H9 (cell line): ENCODE measurements at regions not wholly inside any gene's neighbourhood (a gene's known extent, or its start where the extent isn't known, plus 50 kb on each side); places are given as distances from the start of the nearest gene placed in this dataset.

Source experiments
- DNase-seq: peaks from one replicate; pipeline ENCODE4 v3.0.0-alpha.2; 2017
- H2AFZ ChIP-seq: one replicate; pipeline ENCODE4 v1.6.1; 2013; ENCODE audit warnings: mild to moderate bottlenecking, low read length, control low read depth, moderate library complexity
- H2AK5ac ChIP-seq: 2 replicates; pipeline ENCODE4 v1.6.1; 2013; ENCODE audit warnings: low read length, control low read depth, mixed read lengths; ENCODE audit not compliant: insufficient read length
- H2BK120ac ChIP-seq: one replicate; pipeline ENCODE4 v1.6.1; 2013; ENCODE audit warnings: low read depth, mild to moderate bottlenecking, low read length, control low read depth, inconsistent platforms; ENCODE audit not compliant: poor library complexity, severe bottlenecking
- H2BK12ac ChIP-seq: 2 replicates; pipeline ENCODE4 v1.6.1; 2013; ENCODE audit warnings: low read length, control low read depth, mixed read lengths, low read depth; ENCODE audit not compliant: insufficient read length
- H2BK15ac ChIP-seq: 2 replicates; pipeline ENCODE4 v1.6.1; 2013; ENCODE audit warnings: low read depth, low read length, control low read depth
- H2BK20ac ChIP-seq: one replicate; pipeline ENCODE4 v1.6.1; 2013; ENCODE audit warnings: low read depth, mild to moderate bottlenecking, low read length, control low read depth, inconsistent platforms; ENCODE audit not compliant: poor library complexity, severe bottlenecking
- H2BK5ac ChIP-seq: 2 replicates; pipeline ENCODE4 v1.6.1; 2013; ENCODE audit warnings: low read length, control low read depth, mixed read lengths; ENCODE audit not compliant: insufficient read length
- H3K14ac ChIP-seq: 2 replicates; pipeline ENCODE4 v1.6.1; 2013; ENCODE audit warnings: low read length, control low read depth; ENCODE audit not compliant: insufficient read depth
- H3K18ac ChIP-seq: 2 replicates; pipeline ENCODE4 v1.6.1; 2013; ENCODE audit warnings: low read depth, mild to moderate bottlenecking, mixed read lengths, low read length, control low read depth; ENCODE audit not compliant: insufficient read length
- H3K23ac ChIP-seq: 2 replicates; pipeline ENCODE4 v1.6.1; 2013; ENCODE audit warnings: low read length, control low read depth, mixed read lengths, low read depth; ENCODE audit not compliant: insufficient read length
- H3K23me2 ChIP-seq: 2 replicates; pipeline ENCODE4 v1.6.1; 2013; ENCODE audit warnings: low read depth, mild to moderate bottlenecking, mixed read lengths, low read length, control low read depth; ENCODE audit not compliant: insufficient read length, poor library complexity, severe bottlenecking
- H3K27ac ChIP-seq: 2 replicates; pipeline ENCODE4 v1.5.1; 2013; ENCODE audit warnings: low read length, control low read depth, mixed read lengths, low read depth; ENCODE audit not compliant: insufficient read length
- H3K27me3 ChIP-seq: 2 replicates; pipeline ENCODE4 v1.6.1; 2013; ENCODE audit warnings: low read length, control low read depth, inconsistent platforms; ENCODE audit not compliant: insufficient read depth
- H3K4ac ChIP-seq: 2 replicates; pipeline ENCODE4 v1.6.1; 2013; ENCODE audit warnings: low read depth, mild to moderate bottlenecking, control low read depth, inconsistent platforms, low read length, moderate library complexity
- H3K4me1 ChIP-seq: 2 replicates; pipeline ENCODE4 v1.6.1; 2013; ENCODE audit warnings: low read length, control low read depth, inconsistent platforms; ENCODE audit not compliant: insufficient read depth
- H3K4me2 ChIP-seq: 2 replicates; pipeline ENCODE4 v1.6.1; 2013; ENCODE audit warnings: low read length, control low read depth, mixed read lengths; ENCODE audit not compliant: insufficient read length, insufficient read depth
- H3K56ac ChIP-seq: 2 replicates; pipeline ENCODE4 v1.6.1; 2013; ENCODE audit warnings: low read depth, mild to moderate bottlenecking, mixed read lengths, low read length, control low read depth; ENCODE audit not compliant: insufficient read length
- H3K79me1 ChIP-seq: 2 replicates; pipeline ENCODE4 v1.6.1; 2013; ENCODE audit warnings: low read depth, mild to moderate bottlenecking, moderate library complexity, low read length, control low read depth, inconsistent platforms; ENCODE audit not compliant: insufficient read depth, poor library complexity, severe bottlenecking
- H3K79me2 ChIP-seq: 2 replicates; pipeline ENCODE4 v1.6.1; 2013; ENCODE audit warnings: low read length, control low read depth, inconsistent platforms; ENCODE audit not compliant: insufficient read depth
- H3K9ac ChIP-seq: 2 replicates; pipeline ENCODE4 v1.6.1; 2013; ENCODE audit warnings: low read length, control low read depth, mixed read lengths; ENCODE audit not compliant: insufficient read length; ENCODE audit errors: extremely low read depth
- H3K9me3 ChIP-seq: one replicate; pipeline ENCODE4 v1.6.1; 2013; ENCODE audit warnings: low read depth, low read length, inconsistent platforms; ENCODE audit not compliant: control insufficient read depth
- H3T11ph ChIP-seq: one replicate; pipeline ENCODE4 v1.6.1; 2013; ENCODE audit warnings: mild to moderate bottlenecking, low read length, control low read depth, inconsistent platforms
- H4K20me1 ChIP-seq: one replicate; pipeline ENCODE4 v1.6.1; 2013; ENCODE audit not compliant: control insufficient read depth, insufficient read length, insufficient read depth
- H4K5ac ChIP-seq: 2 replicates; pipeline ENCODE4 v1.6.1; 2013; ENCODE audit warnings: low read depth, mild to moderate bottlenecking, mixed read lengths, low read length, control low read depth; ENCODE audit not compliant: insufficient read length
- H4K8ac ChIP-seq: replicated peaks from 2 replicates; pipeline ENCODE4 v1.6.1; 2013; ENCODE audit warnings: low read length, control low read depth, mixed read lengths, low read depth; ENCODE audit not compliant: insufficient read length
- H4K91ac ChIP-seq: 2 replicates; pipeline ENCODE4 v1.6.1; 2013; ENCODE audit warnings: low read depth, mild to moderate bottlenecking, moderate library complexity, mixed read lengths, low read length, control low read depth; ENCODE audit not compliant: insufficient read length
- H3K27ac Mint-ChIP-seq, 3 experiments: 2 replicates in 2 of 3; 3 replicates in 1 of 3; pipeline ENCODE4 v1.8.0; 2020 to 2021; ENCODE audit warnings: mixed read lengths in 3 of 3, mild to moderate bottlenecking in 1 of 3, moderate library complexity in 1 of 3
- H3K27me3 Mint-ChIP-seq: 2 replicates; pipeline ENCODE4 v1.8.0; 2021; ENCODE audit warnings: low read depth, mild to moderate bottlenecking, moderate library complexity, mixed read lengths
- H3K36me3 Mint-ChIP-seq, 3 experiments: 2 replicates in 2 of 3; 3 replicates in 1 of 3; pipeline ENCODE4 v1.8.0; 2020 to 2021; ENCODE audit warnings: low read depth in 3 of 3, mixed read lengths in 3 of 3; ENCODE audit not compliant: insufficient read depth in 1 of 3
- H3K4me1 Mint-ChIP-seq, 2 experiments: 2 replicates each; pipeline ENCODE4 v1.8.0; 2020; ENCODE audit warnings: mixed read lengths in 2 of 2
- H3K4me3 Mint-ChIP-seq, 2 experiments: 2 replicates in 1 of 2; 3 replicates in 1 of 2; pipeline ENCODE4 v1.8.0; 2020 to 2021; ENCODE audit warnings: mild to moderate bottlenecking in 2 of 2, mixed read lengths in 2 of 2, moderate library complexity in 1 of 2
- H3K9me3 Mint-ChIP-seq, 2 experiments: 2 replicates in 1 of 2; 3 replicates in 1 of 2; pipeline ENCODE4 v1.8.0; 2020; ENCODE audit warnings: mild to moderate bottlenecking in 2 of 2, mixed read lengths in 2 of 2, moderate library complexity in 1 of 2
- WGBS: extraction: QIAGEN DNeasy Blood & Tissue Kit; methylation state at CpG from one replicate; pipeline ENCODE4 v1.1.7; 2013; ENCODE audit warnings: missing lambda C conversion rate, low lambda C conversion rate, mixed read lengths; ENCODE audit not compliant: insufficient read length; ENCODE audit errors: extremely low coverage; 5-methylcytosine and 5-hydroxymethylcytosine counted together
- TF ChIP-seq, protein P1 (sequence below): fragments of 200-600 bp; sonication (generic); conservative IDR thresholded peaks from 3 replicates; pipeline ENCODE4 v1.8.0; 2021; ENCODE audit warnings: antibody characterized with exemption, mild to moderate bottlenecking

DNA sequence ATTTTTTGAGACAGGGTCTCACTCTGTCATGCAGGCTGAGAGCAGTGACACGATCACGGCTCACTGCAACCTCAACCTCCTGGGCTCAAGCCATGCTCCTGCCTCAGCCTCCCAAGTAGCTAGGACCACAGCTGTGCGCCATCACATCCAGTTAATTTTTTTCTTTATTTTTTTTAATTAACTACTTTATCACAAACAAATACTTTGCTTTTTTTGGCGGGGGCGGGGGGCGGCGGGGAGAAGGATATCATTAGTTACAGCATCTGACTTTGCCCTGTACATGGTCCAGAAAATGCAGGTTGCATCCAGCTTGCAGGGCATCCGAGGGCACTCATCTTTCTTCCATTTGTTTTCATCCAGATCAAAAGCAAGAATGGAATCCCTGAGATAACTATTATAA is 201.8 kb upstream of the IER5L start:
- WGBS = no CpG with 5 or more reads among the region's 8 CpGs
- no peak for DNase-seq
- Mint-ChIP-seq H3K27me3 (peaks cover 27% of the 10 kb centered on the region), H3K27ac (no peak overlapping the region), H3K9me3 (peaks cover 0 to 2% of the 10 kb centered on the region in 2 experiments; a peak in 4 of 5 replicates), H3K4me1 (peaks cover 27 to 38% of the 10 kb centered on the region in 2 experiments), H3K4me3 (no peak overlapping the region), H3K36me3 (peaks cover 0 to 2% (median 2%) of the 10 kb centered on the region in 3 experiments; a peak in 3 of 7 replicates)
- Histone ChIP-seq H3K79me2 (no peaks in the 10 kb centered on the region), H3K9me3 (no peaks in the 10 kb centered on the region), H4K5ac (no peak overlapping the region), H4K8ac (no peak overlapping the region), H2BK5ac (no peak overlapping the region), H2BK12ac (no peak overlapping the region), H3K18ac (no peak overlapping the region), H3K4me1 (no peaks in the 10 kb centered on the region), H3K56ac (no peak overlapping the region), H3K27ac (no peak overlapping the region), H3K79me1 (no peaks in the 10 kb centered on the region), H3K9ac (no peak overlapping the region), H2AFZ (no peak overlapping the region), H3K4ac (no peak overlapping the region), H2BK15ac (no peak overlapping the region), H2AK5ac (no peak overlapping the region), H3K23me2 (peaks cover 5% of the 10 kb centered on the region), H3T11ph (no peak overlapping the region), H3K4me2 (no peak overlapping the region), H2BK20ac (no peak overlapping the region), H2BK120ac (no peak overlapping the region), H4K20me1 (no peaks in the 10 kb centered on the region), H3K27me3 (no peaks in the 10 kb centered on the region), H3K23ac (no peak overlapping the region), H4K91ac (no peak overlapping the region), H3K14ac (no peak overlapping the region)
- TF ChIP-seq, protein P1, sequence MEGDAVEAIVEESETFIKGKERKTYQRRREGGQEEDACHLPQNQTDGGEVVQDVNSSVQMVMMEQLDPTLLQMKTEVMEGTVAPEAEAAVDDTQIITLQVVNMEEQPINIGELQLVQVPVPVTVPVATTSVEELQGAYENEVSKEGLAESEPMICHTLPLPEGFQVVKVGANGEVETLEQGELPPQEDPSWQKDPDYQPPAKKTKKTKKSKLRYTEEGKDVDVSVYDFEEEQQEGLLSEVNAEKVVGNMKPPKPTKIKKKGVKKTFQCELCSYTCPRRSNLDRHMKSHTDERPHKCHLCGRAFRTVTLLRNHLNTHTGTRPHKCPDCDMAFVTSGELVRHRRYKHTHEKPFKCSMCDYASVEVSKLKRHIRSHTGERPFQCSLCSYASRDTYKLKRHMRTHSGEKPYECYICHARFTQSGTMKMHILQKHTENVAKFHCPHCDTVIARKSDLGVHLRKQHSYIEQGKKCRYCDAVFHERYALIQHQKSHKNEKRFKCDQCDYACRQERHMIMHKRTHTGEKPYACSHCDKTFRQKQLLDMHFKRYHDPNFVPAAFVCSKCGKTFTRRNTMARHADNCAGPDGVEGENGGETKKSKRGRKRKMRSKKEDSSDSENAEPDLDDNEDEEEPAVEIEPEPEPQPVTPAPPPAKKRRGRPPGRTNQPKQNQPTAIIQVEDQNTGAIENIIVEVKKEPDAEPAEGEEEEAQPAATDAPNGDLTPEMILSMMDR = no peak
